GM19463 (cell line): ENCODE measurements at regions not wholly inside any gene's neighbourhood (a gene's known extent, or its start where the extent isn't known, plus 50 kb on each side); places are given as distances from the start of the nearest gene placed in this dataset.
"Not testable (repeated sequence)": the region's sequence is repeated elsewhere in the genome, so short reads cannot be mapped to it uniquely, and the experiment has no call there.

Experiments used
- ATAC-seq: cut with Tn5 transposase; IDR thresholded peaks from one replicate; pipeline ENCODE4 v1.9.1; 2021; ENCODE audit warnings: mild to moderate bottlenecking, moderate library complexity; ENCODE audit not compliant: unreplicated experiment

DNA sequence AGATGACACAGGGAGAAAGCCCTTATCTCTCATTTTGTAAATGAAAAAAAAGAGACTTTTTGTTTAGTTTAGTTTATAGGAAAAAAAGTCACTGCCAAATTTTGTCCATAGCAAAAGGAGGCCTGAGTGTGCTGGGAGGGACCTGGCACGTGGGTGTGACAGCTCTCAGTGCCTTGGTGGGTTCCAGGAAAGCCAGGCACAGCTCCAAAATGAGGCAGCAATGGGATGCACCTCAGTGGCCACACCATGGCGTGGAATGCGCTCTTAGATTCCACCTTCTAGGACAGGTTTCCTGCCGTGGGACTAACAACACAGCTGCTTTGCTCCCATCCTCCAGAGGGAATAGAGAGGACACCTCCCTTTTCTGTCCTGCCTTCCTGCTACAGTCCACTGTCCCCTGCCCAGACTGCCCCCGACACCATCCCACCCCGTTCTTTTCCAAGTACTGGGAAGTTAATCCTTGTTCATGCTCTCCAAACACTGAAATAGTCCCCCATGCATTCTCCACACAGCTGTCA lies 207.6 kb downstream of the EMP1 start:
- ATAC-seq, result no peak

DNA sequence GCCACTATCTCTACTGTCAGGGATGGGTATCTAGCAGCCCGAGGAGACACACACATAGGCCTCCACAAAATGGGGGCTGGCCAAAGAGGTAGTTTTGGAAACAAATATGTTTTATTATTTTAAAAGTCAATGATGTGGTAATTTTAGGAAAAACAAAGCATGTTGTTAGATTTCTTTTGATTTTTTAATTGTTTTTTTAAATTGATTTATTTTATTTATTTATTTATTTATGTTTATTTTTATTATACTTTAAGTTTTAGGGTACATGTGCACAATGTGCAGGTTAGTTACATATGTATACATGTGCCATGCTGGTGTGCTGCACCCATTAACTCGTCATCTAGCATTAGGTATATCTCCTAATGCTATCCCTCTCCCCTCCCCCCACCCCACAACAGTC lies 194.8 kb downstream of the EMP1 start:
- not testable (repeated sequence) for ATAC-seq

- ATAC-seq, result no peak
Measured at GRCh38 chr12:13390918-13391317, 194.4 kb downstream of the EMP1 start.

DNA sequence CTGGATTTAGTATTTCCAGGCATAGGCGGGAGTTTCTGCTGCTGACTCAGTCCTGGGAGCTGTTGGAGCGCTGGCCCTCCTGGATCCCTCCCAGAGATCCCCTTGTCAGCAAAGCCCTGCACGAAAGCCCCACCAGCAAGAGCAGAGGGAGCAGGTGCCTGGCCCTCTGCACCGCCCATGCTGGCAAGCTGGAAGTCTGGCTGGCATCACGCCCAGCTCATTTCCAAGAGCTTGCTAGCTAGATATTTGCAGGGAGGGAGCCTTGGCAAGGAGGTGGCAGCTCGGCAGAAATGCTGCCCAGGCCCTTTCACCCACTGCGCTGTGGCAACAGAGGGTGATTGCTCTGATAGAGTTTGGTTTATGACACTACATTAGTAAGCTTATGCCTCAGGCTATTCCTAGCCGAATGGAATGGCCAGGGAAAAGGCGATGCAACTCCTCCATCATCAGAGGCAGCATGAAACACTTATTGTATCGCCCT lies 193.9 kb downstream of the EMP1 start:
- ATAC-seq, result no peak

GRCh38 chr12:13387101-13387500 lies 190.6 kb downstream of the EMP1 start:
- ATAC-seq, result no peak

DNA sequence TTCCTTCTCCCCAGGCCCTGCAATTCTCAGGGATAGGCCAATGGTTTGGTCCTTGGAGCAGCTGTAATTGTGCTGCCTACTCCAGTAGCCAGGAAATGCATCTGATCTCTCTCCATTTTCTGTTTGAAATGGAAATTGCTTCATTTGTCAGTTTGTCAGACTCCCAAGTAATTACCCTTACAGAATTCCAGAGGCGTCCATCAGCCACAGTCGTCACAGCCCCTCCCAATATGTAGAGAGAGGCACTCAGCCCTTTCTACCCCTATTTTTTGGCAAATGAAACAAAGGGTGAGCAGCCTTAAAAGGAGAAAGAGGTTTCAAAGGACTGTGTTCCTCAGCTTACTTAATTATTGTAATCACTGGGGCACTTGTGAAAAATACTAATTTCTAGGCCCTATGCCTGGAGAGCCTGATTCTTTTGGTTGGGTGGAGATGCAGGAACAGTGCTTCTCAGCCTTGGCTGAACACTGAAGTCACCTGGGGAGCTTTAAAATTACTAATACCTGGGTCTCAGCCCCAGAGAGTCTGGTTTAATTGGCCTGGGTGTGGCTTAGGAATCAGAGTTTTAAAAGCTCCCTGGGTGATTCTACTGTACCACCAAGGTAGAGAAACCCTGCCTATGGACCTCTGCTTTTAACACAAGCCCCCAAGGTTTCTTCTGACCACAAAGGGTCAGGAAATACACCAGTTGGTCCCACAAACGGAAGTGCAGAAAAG lies 190.0 kb downstream of the EMP1 start:
- no peak for ATAC-seq

GRCh38 chr12:13383379-13383778 lies 186.9 kb downstream of the EMP1 start:
- no peak for ATAC-seq

GRCh38 chr12:13380297-13380696 lies 183.8 kb downstream of the EMP1 start:
- ATAC-seq, result no peak

DNA sequence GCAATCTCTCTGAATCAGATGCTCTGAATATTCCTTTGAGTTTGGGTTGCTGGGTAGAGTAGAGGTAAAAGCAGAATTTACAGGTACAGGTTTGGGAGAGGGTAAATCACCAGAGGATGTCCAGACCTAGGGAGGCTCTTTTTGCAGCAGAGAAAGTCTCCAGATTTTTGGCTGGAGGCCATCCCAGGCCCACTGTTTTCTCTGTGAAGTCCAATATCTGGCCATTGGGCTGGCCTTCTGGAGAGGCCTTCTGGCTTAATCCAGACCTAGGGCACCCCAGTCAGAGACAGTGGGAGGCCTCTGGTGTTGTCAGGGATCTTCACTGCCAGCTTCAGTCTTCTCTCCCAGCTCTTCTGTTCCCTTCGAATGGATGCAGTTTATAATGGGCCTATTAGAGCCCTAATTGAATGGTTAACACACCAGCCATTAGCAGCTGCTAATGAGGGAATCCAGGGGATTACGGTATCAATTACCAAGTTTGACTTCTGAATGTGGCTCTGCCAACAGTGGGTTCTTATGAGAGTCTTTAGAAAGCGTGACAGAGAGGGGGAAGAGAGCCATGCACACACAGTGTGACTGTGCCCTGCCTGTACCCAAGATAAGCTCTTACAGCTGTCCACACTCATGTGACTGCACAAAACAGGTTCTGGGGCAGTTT lies 183.1 kb downstream of the EMP1 start:
- no peak for ATAC-seq

- no peak for ATAC-seq
Measured at GRCh38 chr12:13377698-13378097, 181.2 kb downstream of the EMP1 start.

DNA sequence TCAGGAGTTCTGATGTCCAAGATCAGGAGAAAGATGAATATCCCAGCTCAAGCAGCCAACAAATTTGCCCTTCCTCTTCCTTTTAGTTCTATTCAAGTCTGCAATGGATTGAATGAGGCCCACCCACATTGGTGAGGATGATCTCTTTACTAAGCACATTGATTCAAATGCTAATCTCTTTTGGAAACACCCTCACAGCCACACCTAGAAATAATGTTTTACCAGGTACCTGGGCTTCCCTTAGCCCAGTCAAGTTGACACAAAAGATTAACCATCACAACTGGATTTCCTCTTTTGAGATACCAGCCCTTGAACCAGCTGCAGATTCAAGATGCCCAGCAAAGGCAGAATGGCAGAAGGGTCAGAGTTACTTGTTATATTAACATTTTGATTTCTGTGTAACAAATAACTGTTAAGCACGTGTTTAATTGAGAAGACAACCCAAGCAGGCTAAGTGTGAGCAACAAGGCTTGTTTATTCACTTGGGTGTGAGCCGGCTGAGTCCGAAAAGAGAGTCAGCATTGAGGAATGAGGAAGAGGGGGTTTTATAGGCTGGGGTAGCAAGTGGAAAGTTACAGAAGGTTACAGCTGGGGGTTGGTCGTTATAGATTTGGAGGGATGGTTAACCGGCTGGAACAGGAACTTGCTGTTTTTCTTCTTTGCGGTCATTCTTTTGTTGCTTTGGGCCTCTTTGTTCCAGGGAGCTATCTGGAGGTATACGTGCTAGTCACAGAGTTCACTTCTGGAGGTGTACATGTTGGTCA lies 180.3 kb downstream of the EMP1 start:
- no peak for ATAC-seq

- no peak for ATAC-seq
Measured at GRCh38 chr12:13375583-13376345, 179.2 kb downstream of the EMP1 start.

DNA sequence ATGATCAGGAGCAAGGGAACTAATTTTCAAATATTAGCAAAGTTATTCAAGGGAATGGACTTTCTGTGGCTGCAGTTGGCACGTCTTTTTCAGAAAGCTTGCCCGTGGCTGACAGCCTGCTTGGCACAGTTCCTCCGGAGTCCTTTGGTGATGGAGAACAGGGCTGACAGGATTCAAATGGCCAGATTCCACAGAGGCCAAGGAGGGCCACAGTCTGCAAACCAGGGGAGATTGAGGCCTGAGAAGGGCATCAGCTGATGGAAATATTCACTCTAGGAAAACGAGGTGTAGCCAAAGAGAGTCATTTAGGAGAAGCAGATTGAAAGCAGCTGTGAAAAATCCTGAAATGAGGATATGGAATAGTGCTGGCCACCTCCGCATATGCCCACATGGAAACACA lies 178.3 kb downstream of the EMP1 start:
- no peak for ATAC-seq

- ATAC-seq, result no peak
Measured at GRCh38 chr12:13373803-13374202, 177.3 kb downstream of the EMP1 start.

DNA sequence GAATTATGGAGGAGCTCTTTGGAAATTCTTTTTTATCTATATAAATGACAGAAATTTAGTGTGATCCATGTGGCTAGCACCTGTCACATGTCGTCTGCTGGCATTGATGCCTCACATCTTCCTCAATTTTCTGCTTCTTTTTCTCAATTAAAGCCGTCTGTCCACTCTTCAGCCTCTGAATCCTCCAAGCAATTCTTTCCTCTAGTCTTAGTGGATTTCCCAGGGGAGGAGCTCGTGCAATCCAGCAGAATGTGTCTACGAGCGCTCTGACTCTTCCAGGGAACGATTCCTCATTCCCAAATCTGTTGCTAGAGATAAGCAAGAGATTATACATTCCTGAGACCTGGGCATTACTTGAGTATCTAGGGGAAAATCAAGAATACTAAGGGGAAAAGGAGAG lies 176.6 kb downstream of the EMP1 start:
- ATAC-seq, result no peak

GRCh38 chr12:13372386-13372785 lies 175.9 kb downstream of the EMP1 start:
- no peak for ATAC-seq

GRCh38 chr12:13371797-13372196 lies 175.3 kb downstream of the EMP1 start:
- ATAC-seq, result no peak

GRCh38 chr12:13371367-13371766 lies 174.8 kb downstream of the EMP1 start:
- no peak for ATAC-seq

GRCh38 chr12:13369474-13370056 lies 173.0 kb downstream of the EMP1 start:
- ATAC-seq, result no peak

DNA sequence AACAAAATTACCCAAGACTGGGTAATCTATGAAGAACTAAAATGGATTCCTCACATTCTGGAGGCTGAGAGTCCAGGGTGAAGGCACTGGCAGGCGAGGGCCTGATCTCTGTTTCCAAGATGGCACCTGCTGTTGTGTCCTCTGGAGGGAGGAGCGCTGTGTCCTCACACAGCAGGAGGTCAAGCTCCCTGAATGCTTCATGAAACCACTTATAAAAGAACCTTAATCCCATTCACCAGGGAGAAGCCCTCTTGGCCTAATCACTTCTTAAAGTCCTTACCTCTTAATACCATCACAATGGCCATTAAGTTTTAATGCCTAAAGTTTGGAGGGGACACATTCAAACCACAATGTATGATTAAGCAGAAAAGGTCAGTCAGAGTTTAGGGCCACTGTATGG lies 172.4 kb downstream of the EMP1 start:
- ATAC-seq, result no peak

GRCh38 chr12:13368431-13368830 lies 171.9 kb downstream of the EMP1 start:
- no peak for ATAC-seq
